MG63 (cell line): ENCODE measurements at regions not wholly inside any gene's neighbourhood (a gene's known extent, or its start where the extent isn't known, plus 50 kb on each side); places are given as distances from the start of the nearest gene placed in this dataset.
A peak's percentile ranks its signal among the peaks of the same experiment; 100 is the strongest.

Experiments
- DNase-seq: peaks from one replicate; pipeline ENCODE4 v3.0.0-alpha.2; 2020
- H3K27me3 ChIP-seq: fragments of 250-450 bp; sonication (Bioruptor Pico); 2 replicates; pipeline ENCODE4 v1.5.1; 2020; ENCODE audit warnings: mild to moderate bottlenecking, moderate library complexity
- H3K36me3 ChIP-seq: fragments of 250-450 bp; sonication (Bioruptor Pico); 2 replicates; pipeline ENCODE4 v1.5.1; 2020; ENCODE audit warnings: mild to moderate bottlenecking, moderate library complexity
- H3K4me3 ChIP-seq: fragments of 250-450 bp; sonication (Bioruptor Pico); 2 replicates; pipeline ENCODE4 v1.5.1; 2020; ENCODE audit warnings: mild to moderate bottlenecking, moderate library complexity
- H3K9me3 ChIP-seq: fragments of 250-450 bp; sonication (Bioruptor Pico); 2 replicates; pipeline ENCODE4 v1.5.1; 2020; ENCODE audit warnings: mild to moderate bottlenecking, moderate library complexity

DNA sequence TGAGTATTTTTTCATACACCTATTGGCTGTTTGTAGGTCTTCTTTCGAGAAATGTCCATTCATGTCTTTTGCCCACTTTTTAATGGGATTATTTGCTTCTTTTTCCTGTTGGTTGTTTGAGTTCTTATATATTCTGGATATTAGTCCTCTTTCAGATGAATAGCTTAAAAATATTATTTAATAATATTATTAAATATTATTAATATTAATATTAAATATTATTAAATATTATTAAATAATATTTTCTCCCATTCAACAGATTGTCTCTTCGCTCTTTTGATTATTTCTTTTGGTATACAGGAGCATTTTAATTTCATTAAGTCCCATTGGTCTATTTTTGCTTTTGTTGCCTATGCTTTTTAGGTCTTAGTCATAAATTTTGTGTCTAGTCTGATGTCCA, 361.9 kb downstream of the TSN start:
- H3K27me3 ChIP-seq = no peaks in the 10 kb centered on the region; the same call in 1 of the 2 replicates
- DNase-seq = no peak

DNA sequence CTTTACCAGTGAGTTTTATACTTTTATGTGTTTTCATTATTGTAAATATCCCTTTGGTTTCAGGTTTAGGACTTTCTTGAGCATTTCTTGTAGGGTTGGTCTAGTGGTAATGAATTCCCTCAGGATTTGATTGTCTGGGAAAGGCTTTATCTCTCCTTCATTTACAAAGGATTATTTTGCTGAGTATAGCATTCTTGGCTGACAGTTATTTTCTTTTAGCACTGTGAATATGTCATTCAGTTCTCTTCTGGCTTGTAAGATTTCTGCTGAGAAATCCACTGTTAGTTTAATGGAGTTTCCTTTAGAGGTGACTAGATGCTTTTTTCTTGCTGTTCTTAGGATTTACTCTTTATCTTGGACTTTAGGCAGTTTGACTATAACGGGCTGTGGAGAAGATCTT, 373.9 kb downstream of the TSN start:
- H3K27me3 ChIP-seq = no peaks in the 10 kb centered on the region
- no peaks in the 10 kb centered on the region for H3K36me3 ChIP-seq
- DNase-seq = no peak
- no peak overlapping the region for H3K4me3 ChIP-seq
- peaks cover 4% of the 10 kb centered on the region; the same call in 1 of the 2 replicates for H3K9me3 ChIP-seq

More for the DNA sequence above, 361.9 kb downstream of the TSN start:
- Histone ChIP-seq H3K36me3 (no peaks in the 10 kb centered on the region), H3K4me3 (no peak overlapping the region), H3K9me3 (no peaks in the 10 kb centered on the region)

DNA sequence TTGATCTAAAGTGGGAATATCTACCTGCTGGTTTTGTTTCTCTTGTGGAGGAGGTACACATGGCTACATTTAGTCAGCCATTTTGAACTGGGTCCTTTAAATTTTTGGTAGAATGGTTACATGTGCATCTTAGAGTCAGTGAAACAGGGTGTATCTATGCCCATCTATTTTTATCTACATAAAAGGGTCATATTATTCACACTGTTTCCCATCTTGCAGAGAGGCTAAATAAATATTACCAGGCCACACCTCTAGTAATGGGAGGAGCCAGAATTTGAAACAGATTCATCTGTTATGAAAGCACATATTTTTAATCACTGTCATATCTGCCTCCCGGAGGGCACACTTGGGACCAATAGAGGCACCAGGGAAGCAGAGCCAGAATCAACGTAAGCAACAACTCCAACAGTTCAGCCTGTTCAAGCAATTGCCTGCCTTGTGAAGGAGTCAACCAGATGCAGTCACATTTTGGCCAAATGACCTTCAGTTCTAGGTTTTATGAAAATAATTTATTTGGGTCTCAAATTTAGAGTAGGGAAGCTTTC, 376.8 kb downstream of the TSN start:
- Histone ChIP-seq H3K4me3 (no peak overlapping the region), H3K36me3 (no peaks in the 10 kb centered on the region), H3K9me3 (peaks cover 4% of the 10 kb centered on the region; the same call in 1 of the 2 replicates), H3K27me3 (no peaks in the 10 kb centered on the region)
- peak; percentile 17 for DNase-seq

DNA sequence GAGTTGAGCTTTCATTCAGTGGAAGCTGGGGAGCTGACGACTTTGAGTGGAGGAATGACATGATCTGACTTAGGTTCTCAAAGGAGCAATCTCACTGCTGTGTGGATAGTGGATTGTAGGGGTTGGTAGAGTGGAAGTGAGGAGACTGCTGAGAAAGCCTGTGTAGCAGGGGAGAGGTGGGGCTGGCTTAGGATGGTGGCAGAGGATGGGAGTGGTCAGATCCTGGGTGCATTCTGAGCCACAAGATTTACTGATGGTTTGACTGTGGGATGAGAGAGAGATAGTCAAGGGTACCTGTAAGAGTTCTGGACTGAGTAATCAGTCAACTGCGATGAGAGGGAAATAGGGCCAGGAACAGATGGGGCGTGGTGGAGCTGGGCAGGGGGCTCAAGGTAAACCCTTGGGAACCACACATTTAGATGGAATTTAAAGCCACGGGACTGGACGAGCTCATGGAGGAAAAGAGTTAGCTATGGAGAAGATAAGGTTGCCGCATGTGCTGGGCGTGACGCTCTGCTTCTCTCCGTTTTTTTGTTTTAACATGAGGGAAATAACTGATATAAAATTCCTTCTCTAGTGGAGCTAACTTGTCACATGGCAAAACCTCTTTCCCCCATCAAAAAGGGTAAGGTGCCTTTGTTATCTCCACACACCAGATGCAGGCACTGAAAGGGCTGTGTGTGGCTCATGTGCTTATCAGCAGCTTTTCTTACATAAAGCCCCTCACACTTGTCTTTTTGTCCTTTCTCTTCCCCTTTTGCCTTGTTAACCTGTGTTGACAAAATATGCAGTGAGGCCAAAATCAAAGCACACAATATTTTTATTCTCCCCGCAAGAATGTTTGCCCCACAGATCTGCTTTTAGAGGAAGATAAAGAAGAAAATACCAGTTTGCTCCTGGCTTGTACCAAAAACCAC, 379.8 kb downstream of the TSN start:
- no peaks in the 10 kb centered on the region for H3K27me3 ChIP-seq
- no peaks in the 10 kb centered on the region for H3K9me3 ChIP-seq
- H3K36me3 ChIP-seq = no peaks in the 10 kb centered on the region
- H3K4me3 ChIP-seq = no peak overlapping the region
- DNase-seq = no peak

DNA sequence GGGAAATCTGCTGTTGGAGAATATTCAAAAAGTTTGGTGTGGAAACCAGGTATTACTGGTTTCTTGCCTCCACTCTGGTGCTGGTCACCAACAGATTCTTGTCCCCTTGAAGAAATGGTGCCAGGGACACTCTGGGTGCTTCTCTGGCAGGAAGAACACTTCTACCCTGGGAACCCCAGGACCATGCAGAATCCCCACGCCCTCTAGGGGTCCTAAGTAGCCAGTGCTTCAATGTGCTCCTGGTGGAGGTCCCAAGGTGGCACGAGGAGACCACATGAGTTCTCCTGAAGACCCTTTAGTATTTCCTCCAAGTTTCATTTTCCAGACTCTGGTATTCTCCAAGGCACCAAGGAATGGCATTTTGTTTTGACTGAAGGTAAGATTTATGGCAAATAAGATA, 380.6 kb downstream of the TSN start:
- no peak overlapping the region for H3K4me3 ChIP-seq
- H3K9me3 ChIP-seq = no peaks in the 10 kb centered on the region
- H3K36me3 ChIP-seq = no peaks in the 10 kb centered on the region
- peak; percentile 16 for DNase-seq
- H3K27me3 ChIP-seq = no peaks in the 10 kb centered on the region

DNA sequence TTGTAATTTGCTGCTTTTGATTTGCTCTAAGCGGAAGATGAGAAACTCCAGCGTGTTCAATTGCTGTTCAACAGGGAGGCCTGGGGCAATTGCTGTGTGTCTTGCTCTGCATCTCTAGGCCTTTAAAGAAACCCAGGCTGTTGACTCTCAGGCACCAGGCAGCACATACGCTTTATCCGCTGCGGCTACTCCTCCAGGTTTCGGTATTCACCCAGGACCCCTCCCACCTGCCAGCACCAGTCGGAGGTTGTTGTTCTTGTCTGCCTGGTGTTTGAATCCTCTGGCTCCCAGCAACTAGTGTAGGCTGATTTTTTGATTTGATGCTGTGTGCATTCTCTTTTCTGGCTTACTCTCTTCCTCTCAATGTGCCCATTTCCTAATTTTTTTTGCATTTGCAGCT, 383.1 kb downstream of the TSN start:
- no peak overlapping the region for H3K4me3 ChIP-seq
- no peaks in the 10 kb centered on the region for H3K27me3 ChIP-seq
- H3K9me3 ChIP-seq = no peaks in the 10 kb centered on the region
- no peaks in the 10 kb centered on the region for H3K36me3 ChIP-seq
- no peak for DNase-seq

DNA sequence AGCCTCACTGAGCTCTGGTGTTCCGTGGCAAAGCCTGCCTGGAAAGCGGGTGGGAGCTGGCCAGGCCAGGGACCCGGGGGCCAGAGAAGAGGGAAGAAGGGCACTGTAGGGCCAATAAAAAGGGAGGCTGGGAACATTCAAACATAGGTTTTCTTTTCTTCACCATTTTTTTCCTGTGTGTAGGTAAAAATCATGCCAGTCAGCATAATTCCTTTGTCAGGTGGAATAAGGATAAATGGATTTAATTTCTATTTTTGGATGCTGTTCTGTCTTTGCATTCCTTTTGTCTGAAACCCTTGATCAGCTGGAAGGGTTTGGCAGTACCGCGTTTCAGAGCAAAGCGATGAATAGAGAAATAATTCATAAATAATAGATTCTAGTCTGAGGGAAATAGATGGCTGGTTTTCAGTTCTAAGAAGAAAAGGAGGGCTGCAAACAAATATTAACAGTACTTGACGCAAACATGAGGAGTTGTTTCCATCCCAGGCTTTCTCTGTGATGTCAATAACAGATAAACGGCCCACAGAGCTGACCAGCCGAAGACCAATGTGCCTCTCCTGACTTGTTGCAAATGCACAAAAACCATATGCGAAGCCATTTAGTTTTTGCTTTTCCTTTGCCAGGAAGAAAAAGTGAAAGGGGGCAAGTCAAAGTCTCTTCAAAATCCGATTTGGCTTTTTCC, 384.4 kb downstream of the TSN start:
- no peak for DNase-seq
- H3K9me3 ChIP-seq = no peaks in the 10 kb centered on the region
- no peak overlapping the region for H3K4me3 ChIP-seq
- H3K36me3 ChIP-seq = no peaks in the 10 kb centered on the region
- no peaks in the 10 kb centered on the region for H3K27me3 ChIP-seq

DNA sequence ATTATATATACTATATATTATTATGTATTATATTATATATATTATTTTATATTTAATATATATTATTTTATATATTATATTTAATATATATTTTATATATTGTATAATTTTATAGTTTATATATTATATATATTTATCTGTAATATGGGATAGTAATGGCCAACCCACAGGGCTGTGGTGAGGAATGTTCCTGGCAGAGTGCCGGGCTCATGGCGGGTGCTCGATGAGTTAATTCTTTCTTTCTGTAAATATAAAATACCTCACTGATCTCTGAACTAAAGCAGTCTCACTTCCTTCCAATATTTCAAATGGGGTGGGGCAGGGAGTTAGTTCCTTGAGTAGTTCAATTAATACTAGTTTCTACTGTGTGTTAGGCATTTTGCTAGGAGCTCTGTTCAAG, 389.4 kb downstream of the TSN start:
- DNase-seq = peak; percentile 66

DNA sequence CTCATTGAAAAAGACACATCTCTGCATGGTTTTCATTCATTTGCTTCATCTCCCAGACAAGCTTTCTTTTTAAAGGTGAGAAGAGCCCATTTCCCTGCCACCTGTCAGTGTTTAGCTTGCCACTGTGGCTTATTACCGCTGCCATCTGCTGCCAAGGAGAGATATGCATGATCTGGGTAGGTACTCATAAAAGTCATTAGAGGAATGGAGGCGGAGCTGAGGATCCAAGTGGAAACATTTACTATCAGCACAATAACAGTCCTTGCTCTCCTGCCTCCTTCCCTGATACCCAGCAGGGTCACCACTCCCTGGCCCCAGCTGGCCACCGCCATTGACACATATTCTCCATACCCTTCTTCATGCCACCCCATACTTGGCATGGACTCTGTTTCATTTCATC, 390.4 kb downstream of the TSN start:
- Histone ChIP-seq H3K9me3 (no peaks in the 10 kb centered on the region), H3K4me3 (no peak overlapping the region), H3K27me3 (no peaks in the 10 kb centered on the region), H3K36me3 (no peaks in the 10 kb centered on the region)
- no peak for DNase-seq

More for the DNA sequence above, 389.4 kb downstream of the TSN start:
- no peaks in the 10 kb centered on the region for H3K9me3 ChIP-seq
- H3K36me3 ChIP-seq = no peaks in the 10 kb centered on the region
- no peak overlapping the region for H3K4me3 ChIP-seq
- H3K27me3 ChIP-seq = no peaks in the 10 kb centered on the region

DNA sequence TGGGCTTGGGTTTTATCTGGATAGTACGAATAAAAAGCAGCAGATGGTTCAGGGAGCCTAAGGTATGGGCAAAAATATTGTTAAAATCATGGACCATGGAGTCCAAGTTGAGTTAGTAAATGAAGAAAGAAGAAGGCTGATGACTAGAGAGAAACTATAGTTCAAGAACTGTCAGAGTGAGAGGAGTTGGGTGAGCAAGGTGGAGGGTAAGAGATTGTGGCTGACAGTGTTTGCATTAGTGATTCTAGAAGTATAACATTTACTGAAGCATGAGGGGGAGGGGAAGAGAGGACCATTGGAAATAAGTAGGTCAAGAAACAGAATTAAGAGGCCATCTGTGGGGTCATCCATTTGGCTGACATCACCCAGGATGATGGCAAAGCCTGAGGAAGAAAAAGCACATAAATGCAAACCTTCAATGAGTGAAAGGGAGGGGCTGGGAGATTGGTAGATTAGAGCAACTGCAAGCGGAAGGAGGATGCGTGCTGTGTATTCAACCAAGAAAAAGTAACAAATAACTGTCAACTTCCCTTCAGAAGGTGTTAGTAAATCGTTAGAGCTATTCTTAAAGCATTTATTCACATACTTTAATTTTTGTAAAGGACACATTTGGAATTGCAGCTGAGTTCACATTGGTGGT, 392.8 kb downstream of the TSN start:
- H3K27me3 ChIP-seq = no peaks in the 10 kb centered on the region
- H3K36me3 ChIP-seq = no peaks in the 10 kb centered on the region
- H3K9me3 ChIP-seq = no peaks in the 10 kb centered on the region
- H3K4me3 ChIP-seq = no peak overlapping the region
- DNase-seq = no peak

DNA sequence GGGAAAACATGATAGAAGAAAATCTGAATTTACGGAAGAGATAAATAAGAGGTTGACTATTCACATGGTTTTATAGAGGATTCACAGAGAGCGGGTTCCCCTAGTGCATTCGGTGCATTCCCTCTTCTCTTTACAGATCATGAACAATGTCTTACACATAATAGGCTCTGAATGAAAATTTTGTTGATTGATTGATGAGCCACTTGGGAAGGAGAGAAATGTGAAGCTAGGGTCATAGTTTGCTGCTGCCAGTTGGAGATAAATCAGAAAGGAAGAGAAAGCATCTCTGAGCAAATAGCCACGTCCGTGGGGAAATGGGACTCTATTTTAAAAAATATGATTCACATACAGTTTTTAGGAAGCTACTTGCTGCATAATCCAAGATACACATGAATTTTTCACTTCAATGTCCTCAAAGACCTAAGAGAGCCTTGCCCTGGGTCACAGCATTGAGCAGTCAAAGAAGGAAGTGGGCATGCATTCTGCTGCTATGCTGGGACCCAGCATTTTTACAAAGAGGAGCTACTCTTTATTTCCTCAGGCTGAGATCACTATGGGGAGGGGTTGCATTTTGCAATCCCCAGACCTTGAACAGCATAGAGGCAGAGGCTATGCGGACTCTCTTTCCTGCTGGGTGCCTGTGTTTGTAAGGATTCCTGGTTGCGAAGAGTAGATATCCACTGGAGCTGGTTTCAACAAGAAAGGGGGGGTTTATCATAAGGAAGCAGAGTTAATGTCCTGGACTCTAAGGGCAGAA, 395.3 kb downstream of the TSN start:
- no peaks in the 10 kb centered on the region for H3K36me3 ChIP-seq
- no peaks in the 10 kb centered on the region for H3K9me3 ChIP-seq
- no peak for DNase-seq
- H3K4me3 ChIP-seq = no peak overlapping the region
- H3K27me3 ChIP-seq = no peaks in the 10 kb centered on the region

DNA sequence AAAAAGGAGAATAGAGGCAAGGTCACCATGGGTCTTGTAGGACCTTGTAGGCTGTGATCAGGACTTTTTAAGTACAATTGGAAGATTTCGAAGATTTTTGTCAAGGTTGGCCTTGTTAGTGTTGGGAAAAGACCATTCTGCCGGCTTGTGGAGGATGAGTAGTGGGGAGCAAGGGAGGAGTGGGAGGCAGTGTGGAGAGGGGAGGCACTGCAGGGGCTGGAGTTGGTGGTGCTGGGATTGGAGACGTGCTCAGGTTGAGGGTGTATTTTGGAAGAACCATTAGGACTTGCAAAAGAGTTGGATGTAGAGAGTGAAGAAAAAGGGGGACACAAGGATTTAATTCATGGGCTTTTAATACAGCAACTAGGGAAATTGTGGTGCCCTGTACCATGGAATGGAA, 397.1 kb downstream of the TSN start:
- Histone ChIP-seq H3K27me3 (no peaks in the 10 kb centered on the region), H3K9me3 (no peaks in the 10 kb centered on the region), H3K4me3 (no peak overlapping the region), H3K36me3 (no peaks in the 10 kb centered on the region)
- DNase-seq = no peak

DNA sequence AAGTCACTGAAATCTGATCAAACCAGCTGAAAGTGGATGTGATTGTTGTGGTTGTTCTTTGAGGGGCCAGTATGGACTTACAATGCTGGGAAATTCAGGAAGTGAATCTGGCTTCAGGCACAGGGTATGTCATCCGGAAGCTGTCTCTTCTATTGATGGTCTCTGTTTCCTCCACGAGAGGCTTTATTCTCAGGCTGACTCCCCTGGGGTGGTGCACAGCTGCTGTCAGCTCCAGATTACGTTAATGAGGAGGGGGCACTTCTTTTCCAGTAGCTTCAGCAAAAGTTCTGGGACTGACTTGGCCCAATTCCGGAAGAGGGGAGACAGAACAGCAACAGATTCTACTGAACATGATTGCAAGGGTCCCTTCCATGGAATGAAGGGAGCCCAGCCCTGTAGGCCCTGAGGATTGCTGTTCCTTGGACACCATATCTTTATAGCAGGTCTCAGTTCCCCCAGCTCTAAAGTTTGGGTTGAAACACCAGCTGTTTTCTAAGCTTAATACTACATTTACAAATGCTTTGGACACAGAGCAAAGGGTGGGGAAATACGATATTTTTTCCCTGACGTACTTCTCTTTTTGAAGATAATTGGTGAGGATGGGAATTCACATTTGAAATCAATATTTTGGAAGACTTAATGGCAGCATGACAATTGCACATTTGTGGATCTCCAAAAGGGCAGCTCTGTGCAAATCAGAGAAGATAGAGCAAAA, 400.9 kb downstream of the TSN start:
- Histone ChIP-seq H3K27me3 (peaks cover 2% of the 10 kb centered on the region), H3K36me3 (no peaks in the 10 kb centered on the region), H3K9me3 (no peaks in the 10 kb centered on the region), H3K4me3 (no peak overlapping the region)
- DNase-seq = no peak

DNA sequence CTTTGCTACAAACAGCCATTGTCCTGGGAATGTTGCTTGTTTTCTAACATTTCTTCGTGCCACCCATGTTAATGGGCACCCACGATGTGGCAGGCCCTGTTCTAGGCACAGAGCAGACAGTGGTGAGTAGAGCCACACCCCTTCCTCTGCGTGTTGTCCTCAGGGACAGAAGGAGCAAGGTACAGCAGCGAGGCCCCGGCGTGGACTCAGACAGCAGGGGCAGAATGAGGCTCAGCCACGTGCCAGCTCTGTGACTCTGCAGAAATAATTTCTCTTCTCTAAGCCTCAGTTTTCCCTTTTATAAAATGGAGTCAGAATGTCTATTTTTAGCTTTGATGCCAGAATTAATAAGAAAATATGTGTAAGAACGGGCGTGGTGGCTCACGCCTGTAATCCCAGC, 401.7 kb downstream of the TSN start:
- Histone ChIP-seq H3K4me3 (no peak overlapping the region), H3K36me3 (no peaks in the 10 kb centered on the region), H3K9me3 (no peaks in the 10 kb centered on the region), H3K27me3 (peaks cover 2% of the 10 kb centered on the region)
- no peak for DNase-seq

DNA sequence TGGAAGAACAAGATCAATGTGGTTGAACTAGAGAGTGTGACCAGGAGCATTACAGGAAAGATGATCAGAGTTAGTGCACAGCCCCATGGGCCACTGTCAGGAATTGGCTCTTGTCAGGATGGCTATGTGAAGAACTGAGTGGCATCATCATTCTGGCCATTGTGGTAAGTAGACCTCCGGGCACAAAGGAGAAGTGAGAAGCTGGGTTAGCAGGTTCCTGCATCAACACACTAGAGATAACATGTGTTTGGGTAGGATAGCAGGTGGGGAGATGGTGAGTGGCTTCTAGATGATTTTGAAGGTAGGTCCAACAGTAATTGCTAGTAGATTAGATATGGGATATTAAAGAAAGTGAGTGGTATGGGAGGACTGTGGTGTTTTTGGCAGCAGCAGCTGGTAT, 408.2 kb downstream of the TSN start:
- Histone ChIP-seq H3K4me3 (no peak overlapping the region), H3K36me3 (no peaks in the 10 kb centered on the region), H3K9me3 (no peaks in the 10 kb centered on the region), H3K27me3 (peaks cover 2% of the 10 kb centered on the region)
- DNase-seq = no peak

DNA sequence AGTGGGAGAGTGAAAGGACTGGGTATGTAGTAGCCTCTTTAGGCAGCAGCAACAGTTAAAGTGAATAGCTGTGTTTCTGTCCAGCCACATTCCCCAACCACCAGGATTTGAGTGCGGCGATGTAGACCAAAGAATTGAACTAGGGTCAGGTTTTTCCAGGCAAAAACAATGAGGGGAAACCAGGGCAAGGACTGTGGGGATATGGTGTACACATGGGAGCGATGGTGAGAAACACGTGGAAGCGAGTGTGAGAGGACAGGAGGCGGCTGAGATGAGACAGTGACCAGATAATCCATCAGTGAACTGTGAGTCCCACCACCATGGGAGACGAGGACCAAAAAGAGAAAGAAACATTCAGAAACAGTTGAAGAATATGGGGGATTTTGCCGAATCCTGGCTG, 409.5 kb downstream of the TSN start:
- Histone ChIP-seq H3K9me3 (no peaks in the 10 kb centered on the region), H3K27me3 (no peaks in the 10 kb centered on the region; the same call in 1 of the 2 replicates), H3K36me3 (no peaks in the 10 kb centered on the region), H3K4me3 (no peak overlapping the region)
- DNase-seq = no peak
